HG02610 (cell line): ENCODE measurements at regions not wholly inside any gene's neighbourhood (a gene's known extent, or its start where the extent isn't known, plus 50 kb on each side); places are given as distances from the start of the nearest gene placed in this dataset.
"Not testable (repeated sequence)": the region's sequence is repeated elsewhere in the genome, so short reads cannot be mapped to it uniquely, and the experiment has no call there.

Source experiments
- ATAC-seq: cut with Tn5 transposase; IDR thresholded peaks from one replicate; pipeline ENCODE4 v1.9.1; 2021; ENCODE audit warnings: mild to moderate bottlenecking, moderate library complexity; ENCODE audit not compliant: unreplicated experiment

GRCh38 chr2:16773080-16773713, 107.6 kb upstream of the CYRIA start:
- peak; percentile 83 for ATAC-seq

GRCh38 chr2:16767789-16768476, 102.3 kb upstream of the CYRIA start:
- ATAC-seq: no peak

- ATAC-seq: no peak
Measured at GRCh38 chr2:16765356-16765755, 99.7 kb upstream of the CYRIA start.

GRCh38 chr2:16764487-16764886, 98.9 kb upstream of the CYRIA start:
- ATAC-seq: no peak

- ATAC-seq: no peak
Measured at GRCh38 chr2:16763493-16763899, 97.9 kb upstream of the CYRIA start.

GRCh38 chr2:16763056-16763455, 97.4 kb upstream of the CYRIA start:
- ATAC-seq: no peak

- ATAC-seq: no peak
Measured at GRCh38 chr2:16760426-16760825, 94.8 kb upstream of the CYRIA start.

- peak; percentile 95 for ATAC-seq
Measured at GRCh38 chr2:16756831-16757644, 91.4 kb upstream of the CYRIA start.

- no peak for ATAC-seq
Measured at GRCh38 chr2:16755442-16755841, 89.8 kb upstream of the CYRIA start.

GRCh38 chr2:16753025-16753424, 87.4 kb upstream of the CYRIA start:
- ATAC-seq: not testable (repeated sequence)

GRCh38 chr2:16750925-16751214, 85.2 kb upstream of the CYRIA start:
- not testable (repeated sequence) for ATAC-seq

- ATAC-seq: no peak
Measured at GRCh38 chr2:16750175-16750924, 84.7 kb upstream of the CYRIA start.

- not testable (repeated sequence) for ATAC-seq
Measured at GRCh38 chr2:16748511-16749266, 83.1 kb upstream of the CYRIA start.

GRCh38 chr2:16747689-16748088, 82.1 kb upstream of the CYRIA start:
- ATAC-seq: peak; percentile 71

- no peak for ATAC-seq
Measured at GRCh38 chr2:16747257-16747656, 81.6 kb upstream of the CYRIA start.

- no peak for ATAC-seq
Measured at GRCh38 chr2:16746833-16747232, 81.2 kb upstream of the CYRIA start.

GRCh38 chr2:16746329-16746728, 80.7 kb upstream of the CYRIA start:
- no peak for ATAC-seq

GRCh38 chr2:16745466-16745865, 79.8 kb upstream of the CYRIA start:
- ATAC-seq: no peak

GRCh38 chr2:16744521-16744920, 78.9 kb upstream of the CYRIA start:
- ATAC-seq: no peak

- no peak for ATAC-seq
Measured at GRCh38 chr2:16742026-16742425, 76.4 kb upstream of the CYRIA start.

GRCh38 chr2:16741498-16741897, 75.9 kb upstream of the CYRIA start:
- ATAC-seq: no peak
